Hematopoietic multipotent progenitor cell treated with erythropoietin and hydrocortisone succinate and interleukin-3 and kit ligand, for 15 days (in vitro differentiated cells): ENCODE measurements at regions not wholly inside any gene's neighbourhood (a gene's known extent, or its start where the extent isn't known, plus 50 kb on each side); places are given as distances from the start of the nearest gene placed in this dataset.

Experiments used
- DNase-seq: peaks from one replicate; pipeline ENCODE4 v3.0.0-alpha.2; 2015; ENCODE audit warnings: low spot score

GRCh38 chr2:62302631-62303435, 106.9 kb downstream of the B3GNT2 start:
- DNase-seq, result no peak

DNA sequence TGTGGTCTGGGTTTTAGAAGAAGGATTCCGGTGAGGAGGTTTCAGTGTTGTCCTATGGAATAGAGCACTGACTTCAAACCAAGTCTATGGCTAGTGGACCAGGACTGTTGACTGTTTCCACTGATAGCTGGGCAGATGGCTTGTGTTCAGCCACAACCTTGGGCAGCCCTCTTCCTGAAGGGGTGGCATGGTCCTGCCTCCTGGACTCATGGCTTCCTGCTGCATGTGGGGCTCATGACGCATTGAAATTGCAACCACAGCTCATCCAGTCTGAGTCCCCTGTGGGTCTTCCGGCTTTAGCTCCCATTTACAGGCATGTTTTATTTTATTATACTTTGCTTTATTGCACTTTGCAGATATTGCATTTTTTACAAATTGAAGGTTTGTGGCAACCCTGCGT, 105.0 kb downstream of the B3GNT2 start:
- no peak for DNase-seq

- peak; percentile 85 for DNase-seq
Measured at GRCh38 chr2:62297624-62298010, 101.7 kb downstream of the B3GNT2 start.

GRCh38 chr2:62296832-62297623, 101.1 kb downstream of the B3GNT2 start:
- DNase-seq, result peak; percentile 53

- DNase-seq, result peak; percentile 92
Measured at GRCh38 chr2:62296034-62296831, 100.3 kb downstream of the B3GNT2 start.

- peak; percentile 77 for DNase-seq
Measured at GRCh38 chr2:62293490-62294271, 97.8 kb downstream of the B3GNT2 start.

GRCh38 chr2:62293151-62293489, 97.2 kb downstream of the B3GNT2 start:
- no peak for DNase-seq

DNA sequence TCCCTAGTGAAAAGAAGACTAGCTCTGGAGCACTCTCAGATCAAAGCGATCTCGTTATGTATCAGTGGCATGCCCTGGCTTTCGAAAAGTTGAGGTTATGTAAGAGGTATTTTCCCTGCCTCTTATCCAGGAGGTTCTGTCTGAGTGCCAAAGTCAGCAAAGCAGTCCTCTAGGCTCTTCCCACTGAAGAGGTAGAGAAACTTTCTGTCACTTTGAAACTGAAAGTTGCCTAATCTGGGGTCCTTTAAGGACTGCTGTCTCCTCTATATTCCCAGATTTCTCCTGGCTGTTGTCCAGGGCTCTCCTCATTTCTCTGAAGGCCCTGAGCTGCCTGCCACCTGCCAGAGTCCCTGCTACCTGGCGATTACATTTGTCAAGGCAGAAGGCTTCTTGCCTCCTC, 96.3 kb downstream of the B3GNT2 start:
- DNase-seq, result no peak

GRCh38 chr2:62291517-62292137, 95.7 kb downstream of the B3GNT2 start:
- DNase-seq, result no peak

GRCh38 chr2:62291052-62291451, 95.1 kb downstream of the B3GNT2 start:
- DNase-seq, result no peak

GRCh38 chr2:62287899-62288880, 92.3 kb downstream of the B3GNT2 start:
- DNase-seq, result peak; percentile 96

- no peak for DNase-seq
Measured at GRCh38 chr2:62287282-62287681, 91.4 kb downstream of the B3GNT2 start.

DNA sequence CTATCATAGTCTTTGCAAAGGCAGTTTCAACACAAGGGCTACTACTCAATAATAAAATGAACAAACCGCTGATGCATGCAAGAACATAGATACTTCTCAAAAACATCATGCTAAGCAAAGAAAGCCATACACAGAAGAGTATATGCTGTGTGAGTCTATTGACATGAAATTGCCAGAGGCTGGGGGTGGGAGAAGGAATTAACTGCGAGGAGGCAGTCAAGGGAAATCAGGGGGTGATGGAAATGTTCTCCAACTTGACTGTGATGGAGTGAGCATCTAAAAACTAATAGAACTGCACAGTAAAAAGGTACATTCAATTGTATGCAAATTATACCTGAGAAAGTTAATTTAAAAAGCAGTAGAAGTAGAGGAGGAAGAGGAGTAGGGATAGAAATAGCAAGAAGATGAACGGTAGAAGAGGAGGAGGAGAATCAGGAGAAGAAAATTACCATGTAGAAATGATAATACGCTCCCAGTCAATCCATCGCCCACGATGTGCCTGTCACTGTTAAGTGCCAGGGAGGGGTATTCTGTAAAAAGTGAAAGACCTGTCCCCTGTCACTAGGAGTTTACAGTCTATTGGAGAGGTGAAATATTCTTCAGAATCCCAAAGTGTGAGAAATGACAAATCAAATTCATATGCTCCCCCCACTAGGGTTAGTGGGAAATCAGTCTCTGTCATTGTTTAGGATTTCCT, 90.3 kb downstream of the B3GNT2 start:
- no peak for DNase-seq

- DNase-seq, result no peak
Measured at GRCh38 chr2:62284980-62285379, 89.1 kb downstream of the B3GNT2 start.

- no peak for DNase-seq
Measured at GRCh38 chr2:62284471-62284870, 88.6 kb downstream of the B3GNT2 start.

GRCh38 chr2:62283147-62283546, 87.2 kb downstream of the B3GNT2 start:
- no peak for DNase-seq

GRCh38 chr2:62281663-62282062, 85.7 kb downstream of the B3GNT2 start:
- no peak for DNase-seq

GRCh38 chr2:62277688-62278087, 81.8 kb downstream of the B3GNT2 start:
- no peak for DNase-seq
